PC-3 (cell line): ENCODE measurements at regions not wholly inside any gene's neighbourhood (a gene's known extent, or its start where the extent isn't known, plus 50 kb on each side); places are given as distances from the start of the nearest gene placed in this dataset.

ENCODE experiments used
- ATAC-seq: fragments of 200-7000 bp; cut with Tn5 transposase; 2 replicates; pipeline ENCODE4 v1.9.1; 2020; ENCODE audit warnings: mild to moderate bottlenecking, moderate library complexity
- BruUV-seq: library from RNA; stranded (reverse); fragments of 400-500 nt; replicated peaks from 2 replicates; lab custom pipeline; 2021; lab: Mats Ljungman, UMichigan
- CTCF ChIA-PET: fragments of 300-600 bp; sonication (Branson Sonifier 250); formaldehyde crosslinking; loops from one replicate; lab custom pipeline; 2022; ENCODE audit warnings: antibody characterized with exemption; lab: Charles Lee
- POLR2A ChIA-PET: fragments of 300-600 bp; sonication (Branson Sonifier 250); formaldehyde crosslinking; loops from one replicate; lab custom pipeline; 2022; ENCODE audit warnings: antibody characterized with exemption; ENCODE audit not compliant: unreplicated experiment; lab: Charles Lee
- DNase-seq: peaks from one replicate; pipeline ENCODE4 v3.0.0-alpha.2; 2015
- H2AFZ ChIP-seq: fragments of 300-600 bp; sonication (generic); 2 replicates; pipeline ENCODE4 v1.6.0; 2016; ENCODE audit warnings: antibody characterized with exemption, low read length
- H3F3A ChIP-seq: fragments of 300-600 bp; sonication (generic); one replicate; pipeline ENCODE4 v1.6.0; 2017; ENCODE audit warnings: antibody characterized with exemption, low read length, control low read depth, mild to moderate bottlenecking; ENCODE audit not compliant: unreplicated experiment
- H3K27ac ChIP-seq: fragments of 300-600 bp; sonication (generic); 2 replicates; pipeline ENCODE4 v1.5.1; 2016; ENCODE audit warnings: mild to moderate bottlenecking, low read length
- H3K27me3 ChIP-seq: fragments of 300-600 bp; sonication (generic); 2 replicates; pipeline ENCODE4 v1.6.1; 2016; ENCODE audit warnings: low read length, mixed read lengths
- H3K36me3 ChIP-seq: fragments of 300-600 bp; sonication (generic); 2 replicates; pipeline ENCODE4 v1.6.1; 2016; ENCODE audit warnings: low read depth, mixed run types, low read length, mixed read lengths
- H3K4me1 ChIP-seq: fragments of 300-600 bp; sonication (generic); 2 replicates; pipeline ENCODE4 v1.5.1; 2016; ENCODE audit warnings: low read length; ENCODE audit not compliant: insufficient read depth
- H3K4me2 ChIP-seq: fragments of 300-600 bp; sonication (generic); 2 replicates; pipeline ENCODE4 v1.6.0; 2016; ENCODE audit warnings: low read length
- H3K4me3 ChIP-seq: fragments of 300-600 bp; sonication (generic); 2 replicates; pipeline ENCODE4 v1.5.1; 2016; ENCODE audit warnings: mild to moderate bottlenecking, low read length, mixed read lengths
- H3K79me2 ChIP-seq: fragments of 300-600 bp; sonication (generic); 2 replicates; pipeline ENCODE4 v1.6.1; 2017; ENCODE audit warnings: low read length, mixed read lengths
- H3K9ac ChIP-seq: fragments of 300-600 bp; sonication (generic); 2 replicates; pipeline ENCODE4 v1.6.0; 2016; ENCODE audit warnings: mild to moderate bottlenecking, low read length
- H3K9me2 ChIP-seq: fragments of 300-600 bp; sonication (generic); replicated peaks from 2 replicates; pipeline ENCODE4 v1.6.1; 2016; ENCODE audit warnings: mixed run types, low read length, mixed read lengths
- H3K9me3 ChIP-seq: fragments of 300-600 bp; sonication (generic); 2 replicates; pipeline ENCODE4 v1.6.1; 2016; ENCODE audit warnings: low read length, mixed read lengths
- H4K20me1 ChIP-seq: fragments of 300-600 bp; sonication (generic); 2 replicates; pipeline ENCODE4 v1.6.1; 2016; ENCODE audit warnings: low read length, mixed read lengths
- EZH2 ChIP-seq: fragments of 300-600 bp; sonication (generic); IDR thresholded peaks from one replicate; pipeline ENCODE4 v1.6.1; 2017; ENCODE audit warnings: antibody characterized with exemption, mild to moderate bottlenecking, low read length; ENCODE audit not compliant: unreplicated experiment
- EZH2phosphoT487 ChIP-seq: fragments of 300-600 bp; sonication (generic); IDR thresholded peaks from 2 replicates; pipeline ENCODE4 v1.6.1; 2018; ENCODE audit warnings: mild to moderate bottlenecking, antibody characterized with exemption, low read length, borderline replicate concordance
- intact Hi-C: fragments of 100-400 bp; cut with micrococcal nuclease; formaldehyde crosslinking; loops from 2 replicates; pipeline ENCODE4 v1.9.0; 2023
- TF ChIP-seq, protein P1 (sequence below): fragments of 300-600 bp; sonication (generic); conservative IDR thresholded peaks from 2 replicates; pipeline ENCODE4 v1.5.1; 2017; ENCODE audit warnings: antibody characterized with exemption, low read depth, mild to moderate bottlenecking, low read length

GRCh38 chr7:155882596-155882995, 70.3 kb upstream of the SHH start:
- H3K9ac ChIP-seq = peak overlapping the region; percentile 39
- H3K9me3 ChIP-seq = no peaks in the 10 kb centered on the region
- intact Hi-C loops = loop anchor here (1.0 to 5.0 kb wide), 2 partner anchors 20 to 80 kb away; no protein-coding TSS in a partner anchor
- ATAC-seq (peak; percentile 70), DNase-seq (peak; percentile 83)
- ChIA-PET CTCF (no interaction called here), POLR2A (no interaction called here)
- H4K20me1 ChIP-seq = no peaks in the 10 kb centered on the region
- no peak for TF ChIP-seq EZH2phosphoT487
- TF ChIP-seq, protein P1, sequence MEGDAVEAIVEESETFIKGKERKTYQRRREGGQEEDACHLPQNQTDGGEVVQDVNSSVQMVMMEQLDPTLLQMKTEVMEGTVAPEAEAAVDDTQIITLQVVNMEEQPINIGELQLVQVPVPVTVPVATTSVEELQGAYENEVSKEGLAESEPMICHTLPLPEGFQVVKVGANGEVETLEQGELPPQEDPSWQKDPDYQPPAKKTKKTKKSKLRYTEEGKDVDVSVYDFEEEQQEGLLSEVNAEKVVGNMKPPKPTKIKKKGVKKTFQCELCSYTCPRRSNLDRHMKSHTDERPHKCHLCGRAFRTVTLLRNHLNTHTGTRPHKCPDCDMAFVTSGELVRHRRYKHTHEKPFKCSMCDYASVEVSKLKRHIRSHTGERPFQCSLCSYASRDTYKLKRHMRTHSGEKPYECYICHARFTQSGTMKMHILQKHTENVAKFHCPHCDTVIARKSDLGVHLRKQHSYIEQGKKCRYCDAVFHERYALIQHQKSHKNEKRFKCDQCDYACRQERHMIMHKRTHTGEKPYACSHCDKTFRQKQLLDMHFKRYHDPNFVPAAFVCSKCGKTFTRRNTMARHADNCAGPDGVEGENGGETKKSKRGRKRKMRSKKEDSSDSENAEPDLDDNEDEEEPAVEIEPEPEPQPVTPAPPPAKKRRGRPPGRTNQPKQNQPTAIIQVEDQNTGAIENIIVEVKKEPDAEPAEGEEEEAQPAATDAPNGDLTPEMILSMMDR = no peak
- TF ChIP-seq EZH2 = no peak
- no peaks in the 10 kb centered on the region for H3K36me3 ChIP-seq
- H3K4me2 ChIP-seq = peak overlapping the region; percentile 66
- H3K4me3 ChIP-seq = no peak overlapping the region
- peak overlapping the region; percentile 79 for H3K27ac ChIP-seq
- no peak overlapping the region for H2AFZ ChIP-seq
- H3K79me2 ChIP-seq = no peaks in the 10 kb centered on the region
- no peaks in the 10 kb centered on the region for H3F3A ChIP-seq
- peaks cover 38% of the 10 kb centered on the region for H3K4me1 ChIP-seq
- no TSS peak for BruUV-seq
- H3K27me3 ChIP-seq = no peaks in the 10 kb centered on the region
- H3K9me2 ChIP-seq = no peaks in the 10 kb centered on the region

- Histone ChIP-seq H3K4me2 (no peak overlapping the region), H3K79me2 (no peaks in the 10 kb centered on the region), H3F3A (no peaks in the 10 kb centered on the region), H3K4me3 (no peak overlapping the region), H3K36me3 (no peaks in the 10 kb centered on the region), H4K20me1 (no peaks in the 10 kb centered on the region), H3K9me2 (no peaks in the 10 kb centered on the region), H3K9ac (no peak overlapping the region), H3K9me3 (no peaks in the 10 kb centered on the region), H3K27me3 (no peaks in the 10 kb centered on the region), H3K4me1 (peaks cover 46% of the 10 kb centered on the region), H3K27ac (peak overlapping the region; percentile 38), H2AFZ (no peak overlapping the region)
- CTCF ChIA-PET = no interaction called here
- intact Hi-C loops = loop anchor here (1.0 to 5.0 kb wide), 2 partner anchors 19 to 81 kb away; no protein-coding TSS in a partner anchor
- BruUV-seq = no TSS peak
- ATAC-seq (no peak), DNase-seq (no peak)
- POLR2A ChIA-PET = no interaction called here
- no peak for TF ChIP-seq EZH2
- TF ChIP-seq, protein P1 = no peak
- TF ChIP-seq EZH2phosphoT487 = no peak
Measured at GRCh38 chr7:155881471-155882350, 69.4 kb upstream of the SHH start.

DNA sequence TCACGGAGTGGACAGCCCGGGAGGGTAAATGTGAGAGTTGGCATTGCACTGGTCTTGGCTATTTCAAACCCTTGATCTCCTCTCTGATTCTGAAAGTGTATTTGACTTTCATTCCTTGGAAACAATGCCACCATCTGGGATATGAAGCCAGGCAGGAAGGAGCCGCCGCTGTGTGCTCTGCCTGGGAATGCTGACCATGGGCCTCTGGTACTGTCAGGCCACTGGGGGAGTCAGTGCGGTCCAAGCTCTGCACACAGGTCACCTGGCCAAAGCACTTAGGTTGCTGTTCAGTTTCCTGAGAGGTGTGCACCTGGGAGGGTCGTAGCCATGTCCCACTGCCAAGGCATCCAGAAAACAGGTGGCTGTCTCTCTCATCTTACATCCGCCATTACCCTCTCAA, 68.5 kb upstream of the SHH start:
- TF ChIP-seq, protein P1 = no peak
- DNase-seq (no peak), ATAC-seq (no peak)
- Histone ChIP-seq H3K4me3 (no peak overlapping the region), H3K27me3 (no peaks in the 10 kb centered on the region), H3K79me2 (no peaks in the 10 kb centered on the region), H4K20me1 (no peaks in the 10 kb centered on the region), H3F3A (no peaks in the 10 kb centered on the region), H2AFZ (no peak overlapping the region), H3K9me3 (no peaks in the 10 kb centered on the region), H3K9me2 (no peaks in the 10 kb centered on the region), H3K4me2 (no peak overlapping the region), H3K36me3 (no peaks in the 10 kb centered on the region), H3K9ac (no peak overlapping the region), H3K4me1 (peaks cover 43% of the 10 kb centered on the region), H3K27ac (no peak overlapping the region)
- intact Hi-C loops = loop anchor here (5.0 kb wide), 1 partner anchor 82 kb away; no protein-coding TSS in a partner anchor
- ChIA-PET POLR2A (no interaction called here), CTCF (no interaction called here)
- no TSS peak for BruUV-seq
